SK-N-SH (cell line): ENCODE measurements at regions not wholly inside any gene's neighbourhood (a gene's known extent, or its start where the extent isn't known, plus 50 kb on each side); places are given as distances from the start of the nearest gene placed in this dataset.

Experiments used
- CTCF ChIA-PET: fragments of 300-600, 350-600 bp; formaldehyde crosslinking; extraction: SDS; loops from one replicate; lab custom pipeline; 2021; lab: Yijun Ruan, JAX
- POLR2A ChIA-PET: fragments of 350-600 bp; sonication (Branson Sonifier 250); formaldehyde crosslinking; extraction: SDS; loops from one replicate; lab custom pipeline; 2020; ENCODE audit warnings: antibody characterized with exemption, inconsistent platforms; lab: Yijun Ruan, JAX
- DNase-seq: peaks from one replicate; pipeline ENCODE4 v3.0.0; 2012
- H2AFZ ChIP-seq: fragments of 200-600 bp; sonication (generic); 2 replicates; pipeline ENCODE4 v1.8.1; 2016; ENCODE audit warnings: antibody characterized with exemption, mild to moderate bottlenecking, low read depth
- H3F3A ChIP-seq: fragments of 200-600 bp; sonication (generic); replicated peaks from 2 replicates; pipeline ENCODE3; 2016; ENCODE audit warnings: antibody characterized with exemption, mild to moderate bottlenecking; ENCODE audit not compliant: insufficient read depth
- H3K27ac ChIP-seq, 2 experiments: fragments of 200-500 bp in 1 of 2; fragments of 200-600 bp in 1 of 2; sonication (Bioruptor generic) in 1 of 2; sonication (generic), shearing (Covaris generic) in 1 of 2; 2 replicates each; pipeline versions ENCODE4 v1.5.1 to v1.6.1; 2014 to 2016; ENCODE audit warnings: low read depth in 2 of 2, inconsistent platforms in 1 of 2, low read length in 1 of 2, mild to moderate bottlenecking in 1 of 2, mixed read lengths in 1 of 2
- H3K27me3 ChIP-seq: fragments of 200-600 bp; sonication (generic), shearing (Covaris generic); 2 replicates; pipeline ENCODE4 v1.6.1; 2016; ENCODE audit warnings: mixed run types; ENCODE audit not compliant: insufficient read depth
- H3K36me3 ChIP-seq, 2 experiments: fragments of 200-500 bp in 1 of 2; fragments of 200-600 bp in 1 of 2; sonication (Bioruptor generic) in 1 of 2; sonication (generic) in 1 of 2; replicated peaks in 1 of 2; 2 replicates each; pipeline versions ENCODE3 to v1.5.1; 2014 to 2016; ENCODE audit warnings: low read length in 1 of 2, mild to moderate bottlenecking in 1 of 2; ENCODE audit not compliant: insufficient read depth in 2 of 2, control insufficient read depth in 1 of 2
- H3K4me1 ChIP-seq, 2 experiments: fragments of 200-500 bp in 1 of 2; fragments of 200-600 bp in 1 of 2; sonication (Bioruptor generic) in 1 of 2; sonication (generic), shearing (Covaris generic) in 1 of 2; 2 replicates each; pipeline versions ENCODE4 v1.5.1 to v1.6.1; 2014 to 2016; ENCODE audit warnings: low read depth in 1 of 2, low read length in 1 of 2, mixed run types in 1 of 2; ENCODE audit not compliant: insufficient read depth in 2 of 2, control insufficient read depth in 1 of 2
- H3K4me2 ChIP-seq: fragments of 200-600 bp; sonication (generic), shearing (Covaris generic); 2 replicates; pipeline ENCODE4 v1.6.1; 2017; ENCODE audit warnings: mixed run types
- H3K4me3 ChIP-seq, 2 experiments: fragments of 200-500 bp in 1 of 2; fragments of 200-600 bp in 1 of 2; sonication (Bioruptor generic) in 1 of 2; sonication (generic), shearing (Covaris generic) in 1 of 2; 2 replicates each; pipeline versions ENCODE4 v1.5.1 to v1.8.1; 2014 to 2016; ENCODE audit warnings: low read depth in 2 of 2, inconsistent platforms in 1 of 2, low read length in 1 of 2, mild to moderate bottlenecking in 1 of 2, mixed read lengths in 1 of 2, moderate library complexity in 1 of 2
- H3K79me2 ChIP-seq: fragments of 200-600 bp; sonication (generic); 2 replicates; pipeline ENCODE4 v1.8.1; 2017; ENCODE audit warnings: mild to moderate bottlenecking; ENCODE audit not compliant: insufficient read depth
- H3K9ac ChIP-seq: fragments of 200-600 bp; sonication (generic); 2 replicates; pipeline ENCODE4 v1.6.1; 2017; ENCODE audit warnings: mixed run types
- H3K9me2 ChIP-seq: fragments of 200-600 bp; sonication (generic); 2 replicates; pipeline ENCODE4 v1.6.1; 2017; ENCODE audit warnings: mixed run types
- H3K9me3 ChIP-seq: fragments of 200-600 bp; sonication (generic); 2 replicates; pipeline ENCODE4 v1.6.1; 2017; ENCODE audit warnings: mixed run types, mild to moderate bottlenecking, moderate library complexity
- H4K20me1 ChIP-seq: fragments of 200-600 bp; sonication (generic); 2 replicates; pipeline ENCODE4 v1.6.1; 2017; ENCODE audit warnings: mild to moderate bottlenecking, mixed run types; ENCODE audit not compliant: insufficient read depth
- FOSL2 ChIP-seq: IDR thresholded peaks from 2 replicates; pipeline ENCODE4 v1.4.0; 2012; ENCODE audit warnings: low read depth, mild to moderate bottlenecking, moderate library complexity, borderline replicate concordance
- FOXJ3 ChIP-seq: sonication (generic); formaldehyde crosslinking; IDR thresholded peaks from 2 replicates; pipeline ENCODE4 v1.5.1; 2020; ENCODE audit warnings: mild to moderate bottlenecking, missing genetic modification reagents
- GATA2 ChIP-seq: sonication (generic); formaldehyde crosslinking; IDR thresholded peaks from 2 replicates; pipeline ENCODE4 v1.5.0; 2020; ENCODE audit warnings: mild to moderate bottlenecking, missing genetic modification reagents
- RAD21 ChIP-seq: IDR thresholded peaks from 2 replicates; pipeline ENCODE4 v1.6.1; 2012; ENCODE audit warnings: mild to moderate bottlenecking, low read length
- RFX5 ChIP-seq: IDR thresholded peaks from 2 replicates; pipeline ENCODE4 v1.6.1; 2012; ENCODE audit warnings: mild to moderate bottlenecking, improper control_type of control experiment, low read length
- SIN3A ChIP-seq: IDR thresholded peaks from 2 replicates; pipeline ENCODE4 v1.6.1; 2012; ENCODE audit warnings: low read depth, mild to moderate bottlenecking, low read length, moderate library complexity, borderline replicate concordance
- TCF12 ChIP-seq: IDR thresholded peaks from 2 replicates; pipeline ENCODE4 v1.4.0; 2012
- TEAD4 ChIP-seq: IDR thresholded peaks from 2 replicates; pipeline ENCODE4 v1.4.0; 2012; ENCODE audit warnings: mild to moderate bottlenecking, borderline replicate concordance; ENCODE audit not compliant: insufficient read depth
- ZBTB33 ChIP-seq: IDR thresholded peaks from 2 replicates; pipeline ENCODE4 v1.4.0; 2012; ENCODE audit warnings: low read depth, borderline replicate concordance
- WGBS: methylation state at CpG from one replicate; pipeline ENCODE4 v1.1.6; 2017; ENCODE audit warnings: low lambda C conversion rate; 5-methylcytosine and 5-hydroxymethylcytosine counted together
- TF ChIP-seq, protein P1 (sequence below): IDR thresholded peaks from 2 replicates; pipeline ENCODE4 v1.6.1; 2012; ENCODE audit warnings: mild to moderate bottlenecking, low read depth, low read length, moderate library complexity

DNA sequence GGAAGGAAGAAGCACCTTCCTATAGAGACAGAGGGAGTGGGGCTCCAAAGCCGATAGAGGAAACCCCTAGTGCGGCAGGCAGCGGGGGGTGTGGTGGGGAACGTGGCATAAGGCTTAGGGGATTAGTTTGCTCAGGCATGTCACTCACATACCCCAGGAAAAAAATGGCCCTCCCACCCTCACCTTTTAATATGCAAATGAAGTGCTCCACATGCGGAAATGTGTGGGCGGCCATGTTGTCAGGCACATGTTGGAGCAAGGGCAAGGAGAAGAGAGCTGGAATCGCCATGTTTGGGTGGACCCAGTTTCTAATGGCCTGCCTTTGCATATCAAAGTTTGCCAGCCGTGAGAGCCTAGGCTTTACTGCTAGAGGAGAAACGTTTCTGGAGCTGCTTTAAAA, 758.8 kb downstream of the NR2F1-AS1 start:
- no peaks in the 10 kb centered on the region for H3F3A ChIP-seq
- TF ChIP-seq SIN3A (no peak), ZBTB33 (no peak), FOXJ3 (no peak), TCF12 (no peak), RFX5 (no peak), GATA2 (CRISPR knock-in tag) (no peak), RAD21 (no peak)
- TF ChIP-seq, protein P1, sequence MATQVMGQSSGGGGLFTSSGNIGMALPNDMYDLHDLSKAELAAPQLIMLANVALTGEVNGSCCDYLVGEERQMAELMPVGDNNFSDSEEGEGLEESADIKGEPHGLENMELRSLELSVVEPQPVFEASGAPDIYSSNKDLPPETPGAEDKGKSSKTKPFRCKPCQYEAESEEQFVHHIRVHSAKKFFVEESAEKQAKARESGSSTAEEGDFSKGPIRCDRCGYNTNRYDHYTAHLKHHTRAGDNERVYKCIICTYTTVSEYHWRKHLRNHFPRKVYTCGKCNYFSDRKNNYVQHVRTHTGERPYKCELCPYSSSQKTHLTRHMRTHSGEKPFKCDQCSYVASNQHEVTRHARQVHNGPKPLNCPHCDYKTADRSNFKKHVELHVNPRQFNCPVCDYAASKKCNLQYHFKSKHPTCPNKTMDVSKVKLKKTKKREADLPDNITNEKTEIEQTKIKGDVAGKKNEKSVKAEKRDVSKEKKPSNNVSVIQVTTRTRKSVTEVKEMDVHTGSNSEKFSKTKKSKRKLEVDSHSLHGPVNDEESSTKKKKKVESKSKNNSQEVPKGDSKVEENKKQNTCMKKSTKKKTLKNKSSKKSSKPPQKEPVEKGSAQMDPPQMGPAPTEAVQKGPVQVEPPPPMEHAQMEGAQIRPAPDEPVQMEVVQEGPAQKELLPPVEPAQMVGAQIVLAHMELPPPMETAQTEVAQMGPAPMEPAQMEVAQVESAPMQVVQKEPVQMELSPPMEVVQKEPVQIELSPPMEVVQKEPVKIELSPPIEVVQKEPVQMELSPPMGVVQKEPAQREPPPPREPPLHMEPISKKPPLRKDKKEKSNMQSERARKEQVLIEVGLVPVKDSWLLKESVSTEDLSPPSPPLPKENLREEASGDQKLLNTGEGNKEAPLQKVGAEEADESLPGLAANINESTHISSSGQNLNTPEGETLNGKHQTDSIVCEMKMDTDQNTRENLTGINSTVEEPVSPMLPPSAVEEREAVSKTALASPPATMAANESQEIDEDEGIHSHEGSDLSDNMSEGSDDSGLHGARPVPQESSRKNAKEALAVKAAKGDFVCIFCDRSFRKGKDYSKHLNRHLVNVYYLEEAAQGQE: no peak
- CTCF ChIA-PET: no interaction called here

DNA sequence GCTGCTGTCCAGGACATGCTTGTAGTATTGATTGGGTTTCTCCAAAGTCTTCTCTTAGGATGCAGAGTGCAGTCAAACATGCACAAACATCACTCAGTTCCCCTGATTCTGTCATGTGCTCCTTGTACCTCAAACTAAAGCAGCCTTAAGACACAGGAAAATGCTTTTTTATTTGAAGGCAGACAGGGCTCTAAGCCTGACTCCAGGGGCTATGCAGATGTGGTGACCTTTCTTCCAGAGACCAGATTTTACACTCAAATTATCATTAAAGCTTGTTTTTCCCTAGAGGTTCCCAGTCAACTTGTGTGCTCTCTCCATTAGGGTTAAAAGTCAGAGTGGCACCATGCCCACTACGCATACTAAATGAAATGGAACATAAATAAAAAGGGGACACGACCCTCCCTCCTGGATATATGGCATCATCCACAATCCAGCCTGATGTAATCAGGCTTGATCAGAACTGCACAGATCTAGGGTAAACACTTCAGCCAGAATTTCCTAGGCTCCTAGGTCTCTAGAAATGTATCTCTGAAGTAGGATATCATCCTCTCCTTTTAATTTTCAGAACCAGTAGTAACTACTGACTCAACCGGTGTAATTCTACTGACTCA, 771.1 kb downstream of the NR2F1-AS1 start:
- no peak for DNase-seq
- CTCF ChIA-PET: no interaction called here
- no peak overlapping the region for H3K9ac ChIP-seq
- H3F3A ChIP-seq: no peaks in the 10 kb centered on the region
- WGBS: 71% methylated on average over 3 of the region's 3 CpGs
- no peak overlapping the region for H3K4me2 ChIP-seq
- no peaks in the 10 kb centered on the region for H3K4me1 ChIP-seq
- POLR2A ChIA-PET: no interaction called here
- no peaks in the 10 kb centered on the region for H3K27me3 ChIP-seq
- no peaks in the 10 kb centered on the region for H3K79me2 ChIP-seq
- H2AFZ ChIP-seq: no peak overlapping the region; the same call in 1 of the 2 replicates
- H3K4me3 ChIP-seq: no peak overlapping the region
- H4K20me1 ChIP-seq: no peaks in the 10 kb centered on the region
- TF ChIP-seq FOSL2 (no peak), TEAD4 (no peak)
- no peaks in the 10 kb centered on the region for H3K9me3 ChIP-seq
- H3K27ac ChIP-seq: no peak overlapping the region
- no peaks in the 10 kb centered on the region for H3K9me2 ChIP-seq
- no peaks in the 10 kb centered on the region for H3K36me3 ChIP-seq

More for the DNA sequence above, 758.8 kb downstream of the NR2F1-AS1 start:
- no peaks in the 10 kb centered on the region for H3K9me3 ChIP-seq
- no peaks in the 10 kb centered on the region for H3K36me3 ChIP-seq
- no peaks in the 10 kb centered on the region for H3K4me1 ChIP-seq
- H3K4me3 ChIP-seq: no peak overlapping the region
- 75% methylated on average over 8 of the region's 9 CpGs for WGBS
- H3K27me3 ChIP-seq: no peaks in the 10 kb centered on the region
- no peak overlapping the region for H3K4me2 ChIP-seq
- H3K79me2 ChIP-seq: no peaks in the 10 kb centered on the region
- H2AFZ ChIP-seq: no peak overlapping the region
- H3K9ac ChIP-seq: no peak overlapping the region
- no peak for DNase-seq
- no peaks in the 10 kb centered on the region for H4K20me1 ChIP-seq
- POLR2A ChIA-PET: no interaction called here
- no peaks in the 10 kb centered on the region for H3K9me2 ChIP-seq
- no peak overlapping the region for H3K27ac ChIP-seq
